ENCODE measurements at regions not wholly inside any gene's neighbourhood (a gene's known extent, or its start where the extent isn't known, plus 50 kb on each side); places are given as distances from the start of the nearest gene placed in this dataset.

DNA sequence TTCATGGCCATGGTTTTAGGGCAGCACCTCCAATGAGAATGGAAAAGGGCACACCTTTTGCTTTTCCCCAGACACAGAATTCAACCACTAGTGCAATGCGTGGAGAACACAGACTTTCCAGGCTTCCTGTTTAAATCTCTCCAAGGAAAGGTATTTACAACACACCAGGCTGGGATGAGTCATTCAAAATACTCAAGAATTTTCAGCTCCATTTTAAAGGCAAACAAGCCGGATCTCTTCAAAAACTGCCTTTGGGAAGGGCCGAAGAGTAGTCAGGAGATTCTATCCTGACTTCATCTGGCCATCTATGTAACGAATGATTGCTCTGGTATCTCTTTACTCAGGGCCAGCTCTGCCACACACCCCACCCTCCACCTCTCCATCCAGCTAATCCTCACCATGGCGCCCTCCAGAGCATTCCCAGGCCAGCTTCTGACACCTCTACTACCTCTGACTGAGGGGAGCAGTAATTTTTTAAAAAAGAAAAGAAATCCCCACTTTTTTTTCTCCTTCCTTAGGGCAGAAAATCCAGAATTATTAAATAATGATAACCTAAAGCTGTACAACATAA is 254.6 kb downstream of the LY86 start:
- TF ChIP-seq, protein P1, sequence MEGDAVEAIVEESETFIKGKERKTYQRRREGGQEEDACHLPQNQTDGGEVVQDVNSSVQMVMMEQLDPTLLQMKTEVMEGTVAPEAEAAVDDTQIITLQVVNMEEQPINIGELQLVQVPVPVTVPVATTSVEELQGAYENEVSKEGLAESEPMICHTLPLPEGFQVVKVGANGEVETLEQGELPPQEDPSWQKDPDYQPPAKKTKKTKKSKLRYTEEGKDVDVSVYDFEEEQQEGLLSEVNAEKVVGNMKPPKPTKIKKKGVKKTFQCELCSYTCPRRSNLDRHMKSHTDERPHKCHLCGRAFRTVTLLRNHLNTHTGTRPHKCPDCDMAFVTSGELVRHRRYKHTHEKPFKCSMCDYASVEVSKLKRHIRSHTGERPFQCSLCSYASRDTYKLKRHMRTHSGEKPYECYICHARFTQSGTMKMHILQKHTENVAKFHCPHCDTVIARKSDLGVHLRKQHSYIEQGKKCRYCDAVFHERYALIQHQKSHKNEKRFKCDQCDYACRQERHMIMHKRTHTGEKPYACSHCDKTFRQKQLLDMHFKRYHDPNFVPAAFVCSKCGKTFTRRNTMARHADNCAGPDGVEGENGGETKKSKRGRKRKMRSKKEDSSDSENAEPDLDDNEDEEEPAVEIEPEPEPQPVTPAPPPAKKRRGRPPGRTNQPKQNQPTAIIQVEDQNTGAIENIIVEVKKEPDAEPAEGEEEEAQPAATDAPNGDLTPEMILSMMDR (conservative IDR thresholded peaks at IDR 0.05) = no peak
- Histone ChIP-seq H2AFZ (ENCODE audit: low read length) (no peak overlapping the region), H4K5ac (ENCODE audit: insufficient read length, low read depth, low read length) (no peak overlapping the region), H3K9me3 (ENCODE audit: control insufficient read depth, low read depth, low read length) (no peaks in the 10 kb centered on the region), H3K4me1 (ENCODE audit: insufficient read depth, low read length) (peaks cover 3% of the 10 kb centered on the region; the same call in 1 of the 2 replicates), H4K20me1 (ENCODE audit: control insufficient read depth, insufficient read depth, insufficient read length) (no peaks in the 10 kb centered on the region), H2BK15ac (ENCODE audit: low read depth, low read length) (no peak overlapping the region), H2BK12ac (ENCODE audit: insufficient read length, low read depth, low read length) (no peak overlapping the region), H3K79me1 (ENCODE audit: insufficient read depth, low read depth, low read length, poor library complexity, severe bottlenecking) (no peaks in the 10 kb centered on the region), H3K4me2 (ENCODE audit: insufficient read depth, insufficient read length, low read length) (no peak overlapping the region), H4K91ac (ENCODE audit: insufficient read length, low read depth, low read length) (no peak overlapping the region), H3K27me3 (ENCODE audit: insufficient read depth, low read length) (no peaks in the 10 kb centered on the region), H3K18ac (ENCODE audit: insufficient read length, low read depth, low read length) (no peak overlapping the region), H3T11ph (ENCODE audit: low read length) (no peak overlapping the region), H4K8ac (replicated peaks; ENCODE audit: insufficient read length, low read depth, low read length) (no peak overlapping the region), H3K23me2 (ENCODE audit: insufficient read length, low read depth, low read length, poor library complexity, severe bottlenecking) (no peaks in the 10 kb centered on the region), H2BK120ac (ENCODE audit: low read depth, low read length, poor library complexity, severe bottlenecking) (no peak overlapping the region), H3K56ac (ENCODE audit: insufficient read length, low read depth, low read length) (no peak overlapping the region), H2AK5ac (ENCODE audit: insufficient read length, low read length) (no peak overlapping the region), H3K79me2 (ENCODE audit: insufficient read depth, low read length) (no peaks in the 10 kb centered on the region), H3K14ac (ENCODE audit: insufficient read depth, low read length) (no peak overlapping the region), H3K4ac (ENCODE audit: low read depth, low read length) (no peak overlapping the region), H3K9ac (ENCODE audit: extremely low read depth, insufficient read length, low read length) (no peak overlapping the region), H2BK20ac (ENCODE audit: low read depth, low read length, poor library complexity, severe bottlenecking) (no peak overlapping the region), H3K23ac (ENCODE audit: insufficient read length, low read depth, low read length) (no peak overlapping the region), H2BK5ac (ENCODE audit: insufficient read length, low read length) (no peak overlapping the region), H3K27ac (ENCODE audit: insufficient read length, low read depth, low read length) (no peak overlapping the region)
- peaks cover 2 to 12% of the 10 kb centered on the region in 2 experiments; a peak in 2 of 5 replicates for H3K9me3 Mint-ChIP-seq
- DNase-seq = no peak
- peaks cover 17% of the 10 kb centered on the region for H3K27me3 Mint-ChIP-seq (ENCODE audit: low read depth)
- WGBS (ENCODE audit: extremely low coverage, insufficient read length, low lambda C conversion rate) = no CpG with 5 or more reads among the region's 5 CpGs
- peaks cover 4 to 8% of the 10 kb centered on the region in 2 experiments; a peak in 3 of 4 replicates for H3K4me1 Mint-ChIP-seq
- H3K27ac Mint-ChIP-seq = no peak overlapping the region; a peak in 1 of 7 replicates
- no peak overlapping the region for H3K4me3 Mint-ChIP-seq
- H3K36me3 Mint-ChIP-seq (ENCODE audit: insufficient read depth in 1 of 3, low read depth in 3 of 3) = no peaks in the 10 kb centered on the region; a peak in 1 of 7 replicates
